ENCODE measurements at regions not wholly inside any gene's neighbourhood (a gene's known extent, or its start where the extent isn't known, plus 50 kb on each side); places are given as distances from the start of the nearest gene placed in this dataset.

- DNase-seq (ENCODE audit: low read depth in 3 of 3, low spot score in 2 of 3): no peak
Observed at GRCh38 chr12:59093073-59093772, 172.9 kb upstream of the LRIG3 start.

- no peak for DNase-seq (ENCODE audit: low read depth in 3 of 3, low spot score in 2 of 3)
Observed at GRCh38 chr12:59088673-59089072, 168.4 kb upstream of the LRIG3 start.

- DNase-seq (ENCODE audit: low read depth in 3 of 3, low spot score in 2 of 3): no peak
Observed at GRCh38 chr12:59087691-59088090, 167.4 kb upstream of the LRIG3 start.

GRCh38 chr12:59087077-59087673, 166.9 kb upstream of the LRIG3 start:
- DNase-seq (ENCODE audit: low read depth in 3 of 3, low spot score in 2 of 3): no peak

GRCh38 chr12:59086126-59086525, 165.8 kb upstream of the LRIG3 start:
- no peak for DNase-seq (ENCODE audit: low read depth in 3 of 3, low spot score in 2 of 3)

- DNase-seq (ENCODE audit: low read depth in 3 of 3, low spot score in 2 of 3): no peak
Observed at GRCh38 chr12:59085690-59086089, 165.4 kb upstream of the LRIG3 start.

GRCh38 chr12:59084511-59085375, 164.4 kb upstream of the LRIG3 start:
- DNase-seq (ENCODE audit: low read depth in 3 of 3, low spot score in 2 of 3): peak in 2 of 3 donors; percentile 57 to 63

- no peak for DNase-seq (ENCODE audit: low read depth in 3 of 3, low spot score in 2 of 3)
Observed at GRCh38 chr12:59082952-59083351, 162.6 kb upstream of the LRIG3 start.

GRCh38 chr12:59080101-59080500, 159.8 kb upstream of the LRIG3 start:
- DNase-seq (ENCODE audit: low read depth in 3 of 3, low spot score in 2 of 3): no peak

GRCh38 chr12:59079472-59079871, 159.2 kb upstream of the LRIG3 start:
- DNase-seq (ENCODE audit: low read depth in 3 of 3, low spot score in 2 of 3): no peak

GRCh38 chr12:59079002-59079401, 158.7 kb upstream of the LRIG3 start:
- no peak for DNase-seq (ENCODE audit: low read depth in 3 of 3, low spot score in 2 of 3)

GRCh38 chr12:59077575-59078426, 157.5 kb upstream of the LRIG3 start:
- DNase-seq (ENCODE audit: low read depth in 3 of 3, low spot score in 2 of 3): peak in 1 of 3 donors; percentile 47

- DNase-seq (ENCODE audit: low read depth in 3 of 3, low spot score in 2 of 3): no peak
Observed at GRCh38 chr12:59077153-59077552, 156.8 kb upstream of the LRIG3 start.

- no peak for DNase-seq (ENCODE audit: low read depth in 3 of 3, low spot score in 2 of 3)
Observed at GRCh38 chr12:59076622-59077021, 156.3 kb upstream of the LRIG3 start.

GRCh38 chr12:59075968-59076490, 155.7 kb upstream of the LRIG3 start:
- DNase-seq (ENCODE audit: low read depth in 3 of 3, low spot score in 2 of 3): no peak

GRCh38 chr12:59075141-59075540, 154.8 kb upstream of the LRIG3 start:
- no peak for DNase-seq (ENCODE audit: low read depth in 3 of 3, low spot score in 2 of 3)

- DNase-seq (ENCODE audit: low read depth in 3 of 3, low spot score in 2 of 3): no peak
Observed at GRCh38 chr12:59070322-59070933, 150.1 kb upstream of the LRIG3 start.

GRCh38 chr12:59069516-59069915, 149.2 kb upstream of the LRIG3 start:
- DNase-seq (ENCODE audit: low read depth in 3 of 3, low spot score in 2 of 3): no peak

- DNase-seq (ENCODE audit: low read depth in 3 of 3, low spot score in 2 of 3): no peak
Observed at GRCh38 chr12:59068436-59068835, 148.1 kb upstream of the LRIG3 start.

GRCh38 chr12:59067083-59067482, 146.8 kb upstream of the LRIG3 start:
- DNase-seq (ENCODE audit: low read depth in 3 of 3, low spot score in 2 of 3): no peak

Measured in right renal cortex interstitium (tissue), 3 donors.